SK-N-SH (cell line): ENCODE measurements at regions not wholly inside any gene's neighbourhood (a gene's known extent, or its start where the extent isn't known, plus 50 kb on each side); places are given as distances from the start of the nearest gene placed in this dataset.

Experiments
- CTCF ChIP-seq: fragments of 200-600 bp; sonication (generic); IDR thresholded peaks from 2 replicates; pipeline ENCODE4 v1.6.1; 2017; ENCODE audit warnings: antibody characterized with exemption, mild to moderate bottlenecking, moderate library complexity
- MAX ChIP-seq: IDR thresholded peaks from 2 replicates; pipeline ENCODE4 v1.4.0; 2012; ENCODE audit warnings: low read depth
- MXI1 ChIP-seq: IDR thresholded peaks from 2 replicates; pipeline ENCODE4 v1.6.1; 2012; ENCODE audit warnings: mild to moderate bottlenecking, low read depth, low read length, improper control_type of control experiment
- POLR2AphosphoS5 ChIP-seq: IDR thresholded peaks from 2 replicates; pipeline ENCODE4 v1.6.1; 2012; ENCODE audit warnings: low read depth, low read length
- RCOR1 ChIP-seq: fragments of 150-350 bp; IDR thresholded peaks from 2 replicates; pipeline ENCODE4 v1.6.1; 2017; ENCODE audit warnings: antibody characterized with exemption, low read length
- REST ChIP-seq: IDR thresholded peaks from 2 replicates; pipeline ENCODE4 v1.6.1; 2012; ENCODE audit warnings: mild to moderate bottlenecking, low read depth, low read length, moderate library complexity
- RXRA ChIP-seq: IDR thresholded peaks from 2 replicates; pipeline ENCODE4 v1.4.0; 2012; ENCODE audit warnings: low read depth, mild to moderate bottlenecking, borderline replicate concordance
- SMC3 ChIP-seq: IDR thresholded peaks from 2 replicates; pipeline ENCODE4 v1.6.1; 2012; ENCODE audit warnings: low read depth, low read length, improper control_type of control experiment
- TAF1 ChIP-seq: IDR thresholded peaks from 2 replicates; pipeline ENCODE4 v1.6.1; 2012; ENCODE audit warnings: low read depth, mild to moderate bottlenecking, low read length, moderate library complexity, borderline replicate concordance
- USF2 ChIP-seq: fragments of 150-350 bp; IDR thresholded peaks from 2 replicates; pipeline ENCODE4 v1.6.1; 2017; ENCODE audit warnings: antibody characterized with exemption, low read length, low read depth, borderline replicate concordance

DNA sequence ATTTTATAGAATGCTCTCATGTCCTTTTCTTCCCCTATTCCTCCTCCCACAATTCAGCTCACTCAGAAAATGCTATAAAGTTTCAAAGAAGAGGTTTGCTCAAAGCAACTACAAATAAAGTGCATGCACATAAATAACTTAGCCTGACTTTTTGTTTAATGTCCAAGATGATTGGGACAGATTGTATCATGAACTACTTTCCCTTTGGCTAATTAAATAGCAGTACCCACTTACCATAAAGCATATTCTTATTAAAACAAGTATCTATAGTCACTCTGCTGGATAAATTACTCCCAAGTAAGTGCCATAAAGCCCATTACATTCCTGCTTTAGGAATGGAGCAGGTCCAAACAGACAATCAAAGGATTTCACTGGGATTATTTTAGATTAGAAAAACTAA, 576.0 kb downstream of the LMO4 start:
- TF ChIP-seq RXRA (no peak), SMC3 (no peak), CTCF (no peak), RCOR1 (no peak), REST (no peak), MAX (no peak), POLR2AphosphoS5 (no peak), USF2 (no peak), MXI1 (no peak), TAF1 (no peak)
